ENCODE measurements at regions not wholly inside any gene's neighbourhood (a gene's known extent, or its start where the extent isn't known, plus 50 kb on each side); places are given as distances from the start of the nearest gene placed in this dataset.

GRCh38 chr16:5607169-5607568, 509.6 kb upstream of the EEF2KMT start:
- DNase-seq: no peak

GRCh38 chr16:5605404-5605803, 507.8 kb upstream of the EEF2KMT start:
- no peak for DNase-seq

GRCh38 chr16:5604770-5605169, 507.2 kb upstream of the EEF2KMT start:
- DNase-seq: no peak

GRCh38 chr16:5603836-5604235, 506.2 kb upstream of the EEF2KMT start:
- no peak for DNase-seq

- DNase-seq: no peak
These were observed 504.4 kb upstream of the EEF2KMT start for GRCh38 chr16:5601957-5602356.

- DNase-seq: no peak
These were observed 501.2 kb upstream of the EEF2KMT start for GRCh38 chr16:5598793-5599192.

- DNase-seq: no peak
These were observed 498.3 kb upstream of the EEF2KMT start for GRCh38 chr16:5595849-5596248.

- no peak for DNase-seq
These were observed 492.8 kb upstream of the EEF2KMT start for GRCh38 chr16:5590416-5590815.

- DNase-seq: no peak
These were observed 492.3 kb upstream of the EEF2KMT start for GRCh38 chr16:5589812-5590373.

- no peak for DNase-seq
These were observed 486.5 kb upstream of the EEF2KMT start for GRCh38 chr16:5584109-5584508.

- DNase-seq: no peak
These were observed 484.9 kb upstream of the EEF2KMT start for GRCh38 chr16:5582529-5582928.

- no peak for DNase-seq
These were observed 484.3 kb upstream of the EEF2KMT start for GRCh38 chr16:5581908-5582307.

- DNase-seq: no peak
These were observed 483.8 kb upstream of the EEF2KMT start for GRCh38 chr16:5581428-5581827.

GRCh38 chr16:5580772-5581171, 483.2 kb upstream of the EEF2KMT start:
- no peak for DNase-seq

GRCh38 chr16:5580296-5580695, 482.7 kb upstream of the EEF2KMT start:
- DNase-seq: no peak

GRCh38 chr16:5578980-5579379, 481.4 kb upstream of the EEF2KMT start:
- no peak for DNase-seq

GRCh38 chr16:5577463-5577862, 479.9 kb upstream of the EEF2KMT start:
- DNase-seq: no peak

GRCh38 chr16:5575646-5576245, 478.2 kb upstream of the EEF2KMT start:
- no peak for DNase-seq

- DNase-seq: no peak
These were observed 477.5 kb upstream of the EEF2KMT start for GRCh38 chr16:5575121-5575520.

- no peak for DNase-seq
These were observed 474.5 kb upstream of the EEF2KMT start for GRCh38 chr16:5572056-5572455.

GRCh38 chr16:5571446-5571845, 473.9 kb upstream of the EEF2KMT start:
- no peak for DNase-seq

GRCh38 chr16:5561800-5562199, 464.2 kb upstream of the EEF2KMT start:
- no peak for DNase-seq

GRCh38 chr16:5560084-5560483, 462.5 kb upstream of the EEF2KMT start:
- no peak for DNase-seq

- no peak for DNase-seq
These were observed 460.4 kb upstream of the EEF2KMT start for GRCh38 chr16:5557966-5558365.

GRCh38 chr16:5557448-5557847, 459.9 kb upstream of the EEF2KMT start:
- DNase-seq: no peak

Data from CD4-positive, alpha-beta T cell treated with Interleukin-10 for 1 hour (primary cell).